RWPE1 (cell line): ENCODE measurements at regions not wholly inside any gene's neighbourhood (a gene's known extent, or its start where the extent isn't known, plus 50 kb on each side); places are given as distances from the start of the nearest gene placed in this dataset.
"Not testable (repeated sequence)": the region's sequence is repeated elsewhere in the genome, so short reads cannot be mapped to it uniquely, and the experiment has no call there.

ENCODE experiments used
- CTCF ChIA-PET: fragments of 350-600 bp; sonication (Branson Sonifier 250); formaldehyde crosslinking; extraction: SDS; loops from one replicate; lab custom pipeline; 2021; lab: Yijun Ruan, JAX
- POLR2A ChIA-PET: fragments of 400-600 bp; formaldehyde crosslinking; extraction: SDS; loops from one replicate; lab custom pipeline; 2020; ENCODE audit warnings: antibody characterized with exemption; ENCODE audit not compliant: low non-redundant PET; lab: Yijun Ruan, JAX
- DNase-seq: peaks from one replicate; pipeline ENCODE4 v3.0.0; 2012; ENCODE audit warnings: low spot score
- H3K27ac ChIP-seq: fragments of 450-650 bp; 2 replicates; pipeline ENCODE4 v1.5.1; 2017
- CTCF ChIP-seq: fragments of 450-650 bp; conservative IDR thresholded peaks from 2 replicates; pipeline ENCODE4 v1.5.1; 2017; ENCODE audit warnings: low read depth, mild to moderate bottlenecking

GRCh38 chr5:85395526-85395925 lies 1010.8 kb upstream of the EDIL3 start:
- no peak for TF ChIP-seq CTCF
- no peak overlapping the region for H3K27ac ChIP-seq
- POLR2A ChIA-PET: no interaction called here
- CTCF ChIA-PET: interaction anchor here (0.6 kb wide), 1 partner anchor 1314 kb away, joined by 4 read pairs; no protein-coding TSS in a partner anchor
- DNase-seq: no peak

GRCh38 chr5:85397451-85397850 lies 1012.8 kb upstream of the EDIL3 start:
- ChIA-PET CTCF (no interaction called here), POLR2A (no interaction called here)
- no peak for TF ChIP-seq CTCF
- no peak for DNase-seq
- H3K27ac ChIP-seq: no peak overlapping the region

- H3K27ac ChIP-seq: no peak overlapping the region
- ChIA-PET CTCF (no interaction called here), POLR2A (no interaction called here)
- TF ChIP-seq CTCF: no peak
- no peak for DNase-seq
Observed at GRCh38 chr5:85428426-85428934, 1043.8 kb upstream of the EDIL3 start.

GRCh38 chr5:85431726-85432125 lies 1047.0 kb upstream of the EDIL3 start:
- H3K27ac ChIP-seq, POLR2A ChIA-PET, DNase-seq, CTCF ChIA-PET: not testable (repeated sequence)

- TF ChIP-seq CTCF: no peak
- POLR2A ChIA-PET: no interaction called here
- CTCF ChIA-PET: no interaction called here
- DNase-seq: no peak
- no peak overlapping the region for H3K27ac ChIP-seq
Observed at GRCh38 chr5:85441156-85441555, 1056.5 kb upstream of the EDIL3 start.

- ChIA-PET CTCF (no interaction called here), POLR2A (no interaction called here)
- H3K27ac ChIP-seq: no peak overlapping the region
- no peak for TF ChIP-seq CTCF
- DNase-seq: no peak
Observed at GRCh38 chr5:85441853-85442252, 1057.2 kb upstream of the EDIL3 start.

GRCh38 chr5:85452322-85453025 lies 1067.8 kb upstream of the EDIL3 start:
- TF ChIP-seq CTCF: no peak
- no peak overlapping the region for H3K27ac ChIP-seq
- ChIA-PET CTCF (interaction anchor here (0.6 kb wide), 2 partner anchors 24 to 1381 kb away, joined by 4 read pairs; no protein-coding TSS in a partner anchor), POLR2A (no interaction called here)
- no peak for DNase-seq
